ENCODE measurements at regions not wholly inside any gene's neighbourhood (a gene's known extent, or its start where the extent isn't known, plus 50 kb on each side); places are given as distances from the start of the nearest gene placed in this dataset.
"Not testable (repeated sequence)": the region's sequence is repeated elsewhere in the genome, so short reads cannot be mapped to it uniquely, and the experiment has no call there.

DNA sequence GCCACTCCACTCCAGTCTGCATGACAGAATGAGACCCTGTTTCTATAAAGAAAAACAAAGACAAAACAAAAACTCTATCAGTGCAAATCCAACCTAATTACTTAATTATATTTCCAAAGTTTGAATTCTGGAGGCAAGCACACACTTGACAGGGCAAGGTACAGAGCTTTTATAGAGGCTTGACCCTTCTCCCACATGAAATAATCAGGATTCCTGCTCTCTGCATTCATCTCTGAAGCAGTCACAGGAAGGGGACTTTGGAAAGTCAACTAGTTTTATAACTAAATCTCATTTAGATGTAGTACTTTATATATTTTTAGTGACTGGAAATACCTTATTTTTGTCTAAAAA is 91.9 kb upstream of the CHD1 start:
- no peak for DNase-seq

DNA sequence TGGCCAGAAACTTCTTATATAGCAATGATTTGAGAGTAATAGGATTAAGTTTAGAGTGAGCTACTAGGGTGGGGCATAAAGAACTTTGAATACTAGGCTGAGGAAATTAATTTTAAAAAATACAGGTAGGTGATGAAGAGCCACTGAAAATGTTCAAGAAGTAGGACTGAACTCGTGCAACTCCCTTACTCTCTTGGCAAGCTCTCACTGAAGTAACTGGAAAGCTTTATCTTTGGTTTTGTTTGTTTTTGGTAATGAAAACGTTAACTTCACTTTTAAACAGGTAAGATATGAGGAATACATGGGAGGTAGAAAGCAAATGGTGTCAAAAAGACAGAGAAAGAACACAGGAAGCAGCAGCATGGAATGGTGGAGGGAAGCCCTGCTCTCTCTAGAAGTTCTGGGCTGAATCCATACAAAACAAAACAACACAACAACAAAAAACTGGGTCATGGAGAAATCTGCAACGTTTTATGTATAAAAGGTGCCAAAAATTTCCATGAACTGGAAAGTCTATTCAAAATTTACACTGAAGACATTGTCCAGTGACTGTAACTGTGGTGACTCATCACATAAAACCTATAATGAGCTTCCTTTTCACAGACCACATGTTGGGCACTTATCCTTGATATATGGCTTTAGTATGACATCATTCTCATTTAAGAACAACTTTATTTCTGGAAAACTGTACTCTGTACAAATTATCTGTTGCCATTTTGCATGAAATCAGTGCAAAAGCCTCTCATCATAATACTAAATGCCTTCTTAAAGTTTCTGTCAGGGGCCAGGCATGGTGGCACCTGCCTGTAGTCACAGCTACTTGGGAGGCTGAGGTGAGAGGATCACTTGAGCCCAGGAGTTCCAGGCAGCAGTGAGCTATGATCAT is 91.2 kb upstream of the CHD1 start:
- Histone ChIP-seq H3K9me3 (no peaks in the 10 kb centered on the region; the same call in 1 of the 2 replicates), H3K27me3 (no peaks in the 10 kb centered on the region), H3K36me3 (no peaks in the 10 kb centered on the region), H3K4me3 (ENCODE audit: low read depth, low read length) (no peak overlapping the region), H3K4me1 (peaks cover 17% of the 10 kb centered on the region)
- peak; percentile 22 for DNase-seq
- TF ChIP-seq, protein P1, sequence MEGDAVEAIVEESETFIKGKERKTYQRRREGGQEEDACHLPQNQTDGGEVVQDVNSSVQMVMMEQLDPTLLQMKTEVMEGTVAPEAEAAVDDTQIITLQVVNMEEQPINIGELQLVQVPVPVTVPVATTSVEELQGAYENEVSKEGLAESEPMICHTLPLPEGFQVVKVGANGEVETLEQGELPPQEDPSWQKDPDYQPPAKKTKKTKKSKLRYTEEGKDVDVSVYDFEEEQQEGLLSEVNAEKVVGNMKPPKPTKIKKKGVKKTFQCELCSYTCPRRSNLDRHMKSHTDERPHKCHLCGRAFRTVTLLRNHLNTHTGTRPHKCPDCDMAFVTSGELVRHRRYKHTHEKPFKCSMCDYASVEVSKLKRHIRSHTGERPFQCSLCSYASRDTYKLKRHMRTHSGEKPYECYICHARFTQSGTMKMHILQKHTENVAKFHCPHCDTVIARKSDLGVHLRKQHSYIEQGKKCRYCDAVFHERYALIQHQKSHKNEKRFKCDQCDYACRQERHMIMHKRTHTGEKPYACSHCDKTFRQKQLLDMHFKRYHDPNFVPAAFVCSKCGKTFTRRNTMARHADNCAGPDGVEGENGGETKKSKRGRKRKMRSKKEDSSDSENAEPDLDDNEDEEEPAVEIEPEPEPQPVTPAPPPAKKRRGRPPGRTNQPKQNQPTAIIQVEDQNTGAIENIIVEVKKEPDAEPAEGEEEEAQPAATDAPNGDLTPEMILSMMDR (IDR thresholded peaks at IDR 0.05; ENCODE audit: low read depth, low read length), result no peak

More for the DNA sequence above, 91.9 kb upstream of the CHD1 start:
- H3K36me3 ChIP-seq, result no peaks in the 10 kb centered on the region
- TF ChIP-seq, protein P1 (IDR thresholded peaks at IDR 0.05; ENCODE audit: low read depth, low read length), result no peak
- H3K4me1 ChIP-seq, result peaks cover 17% of the 10 kb centered on the region
- no peaks in the 10 kb centered on the region; the same call in 1 of the 2 replicates for H3K9me3 ChIP-seq
- H3K27me3 ChIP-seq, result no peaks in the 10 kb centered on the region
- H3K4me3 ChIP-seq (ENCODE audit: low read depth, low read length), result no peak overlapping the region

GRCh38 chr5:99019254-99019653 is 90.4 kb upstream of the CHD1 start:
- H3K27me3 ChIP-seq, result no peaks in the 10 kb centered on the region
- no peaks in the 10 kb centered on the region for H3K36me3 ChIP-seq
- H3K4me1 ChIP-seq, result peaks cover 17% of the 10 kb centered on the region
- no peaks in the 10 kb centered on the region; the same call in 1 of the 2 replicates for H3K9me3 ChIP-seq
- TF ChIP-seq, protein P1 (IDR thresholded peaks at IDR 0.05; ENCODE audit: low read depth, low read length), result no peak
- DNase-seq, result no peak
- no peak overlapping the region for H3K4me3 ChIP-seq (ENCODE audit: low read depth, low read length)

DNA sequence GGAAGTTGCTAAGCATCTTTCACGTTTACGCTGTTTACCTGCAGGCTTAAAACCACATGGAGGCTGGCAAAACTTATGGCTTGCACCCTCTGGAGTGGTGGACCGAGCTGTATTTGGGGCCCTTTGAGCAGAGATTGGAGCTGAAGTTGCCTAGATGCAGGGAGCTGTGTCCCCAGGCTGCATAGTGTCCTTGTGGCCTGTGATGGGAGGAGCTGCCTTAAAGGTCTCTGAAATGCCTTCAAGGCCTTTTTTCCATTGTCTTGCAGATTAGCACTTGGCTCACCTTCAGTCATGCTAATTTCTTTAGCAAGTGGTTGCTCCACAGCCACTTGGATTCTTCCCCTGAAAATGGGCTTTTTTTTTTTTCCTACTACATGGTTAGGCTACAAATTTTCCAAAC is 81.5 kb upstream of the CHD1 start:
- no peak for DNase-seq
- Histone ChIP-seq H3K9me3 (0 out of 2 replicates have a peak, but pooled peaks cover 2% of the 10 kb centered on the region), H3K36me3 (no peaks in the 10 kb centered on the region; the same call in 1 of the 2 replicates), H3K27me3 (no peaks in the 10 kb centered on the region), H3K4me1 (peaks cover 18% of the 10 kb centered on the region), H3K4me3 (ENCODE audit: low read depth, low read length) (no peak overlapping the region)
- TF ChIP-seq, protein P1 (IDR thresholded peaks at IDR 0.05; ENCODE audit: low read depth, low read length), result no peak

- not testable (repeated sequence) for H3K4me3 ChIP-seq (ENCODE audit: low read depth, low read length); H3K27me3 ChIP-seq; H3K36me3 ChIP-seq; H3K9me3 ChIP-seq
- DNase-seq, result peak; percentile 28
- H3K4me1 ChIP-seq, result peaks cover 34% of the 10 kb centered on the region
These were observed 79.2 kb upstream of the CHD1 start for GRCh38 chr5:99008009-99008408.

- TF ChIP-seq, protein P1 (IDR thresholded peaks at IDR 0.05; ENCODE audit: low read depth, low read length), result no peak
- peak; percentile 93 for DNase-seq
- no peak overlapping the region for H3K4me3 ChIP-seq (ENCODE audit: low read depth, low read length)
- no peaks in the 10 kb centered on the region for H3K27me3 ChIP-seq
- 0 out of 2 replicates have a peak, but pooled peaks cover 2% of the 10 kb centered on the region for H3K9me3 ChIP-seq
- H3K36me3 ChIP-seq, result no peaks in the 10 kb centered on the region; the same call in 1 of the 2 replicates
- peaks cover 47% of the 10 kb centered on the region for H3K4me1 ChIP-seq
These were observed 76.7 kb upstream of the CHD1 start for GRCh38 chr5:99005506-99005905.
